GM19372 (cell line): ENCODE measurements at regions not wholly inside any gene's neighbourhood (a gene's known extent, or its start where the extent isn't known, plus 50 kb on each side); places are given as distances from the start of the nearest gene placed in this dataset.
A peak's percentile ranks its signal among the peaks of the same experiment; 100 is the strongest.

Experiments used
- ATAC-seq: cut with Tn5 transposase; IDR thresholded peaks from one replicate; pipeline ENCODE4 v1.9.1; 2021; ENCODE audit warnings: mild to moderate bottlenecking, low read depth, moderate library complexity; ENCODE audit not compliant: unreplicated experiment

- ATAC-seq, result no peak
Observed at GRCh38 chr18:34159691-34160185, 65.0 kb downstream of the NOL4 start.

- no peak for ATAC-seq
Observed at GRCh38 chr18:34158881-34159690, 65.6 kb downstream of the NOL4 start.

GRCh38 chr18:34153711-34154110, 71.0 kb downstream of the NOL4 start:
- ATAC-seq, result no peak

GRCh38 chr18:34131006-34131405, 93.7 kb downstream of the NOL4 start:
- ATAC-seq, result no peak

GRCh38 chr18:34128436-34128835, 96.3 kb downstream of the NOL4 start:
- ATAC-seq, result no peak

- ATAC-seq, result no peak
Observed at GRCh38 chr18:34126121-34126520, 98.6 kb downstream of the NOL4 start.

GRCh38 chr18:34122724-34123334, 101.9 kb downstream of the NOL4 start:
- ATAC-seq, result peak; percentile 90

GRCh38 chr18:34121200-34121721, 103.5 kb downstream of the NOL4 start:
- ATAC-seq, result no peak

- no peak for ATAC-seq
Observed at GRCh38 chr18:34120294-34120693, 104.4 kb downstream of the NOL4 start.

- ATAC-seq, result no peak
Observed at GRCh38 chr18:34117319-34117718, 107.4 kb downstream of the NOL4 start.

GRCh38 chr18:34115409-34116081, 109.2 kb downstream of the NOL4 start:
- no peak for ATAC-seq

GRCh38 chr18:34114996-34115395, 109.7 kb downstream of the NOL4 start:
- no peak for ATAC-seq

GRCh38 chr18:34108206-34108605, 116.5 kb downstream of the NOL4 start:
- ATAC-seq, result no peak

GRCh38 chr18:34098109-34098508, 126.6 kb downstream of the NOL4 start:
- no peak for ATAC-seq

GRCh38 chr18:34097312-34097711, 127.4 kb downstream of the NOL4 start:
- no peak for ATAC-seq

- ATAC-seq, result no peak
Observed at GRCh38 chr18:34094148-34094547, 130.6 kb downstream of the NOL4 start.

GRCh38 chr18:34092796-34093195, 131.9 kb downstream of the NOL4 start:
- no peak for ATAC-seq

GRCh38 chr18:34086370-34086769, 138.3 kb downstream of the NOL4 start:
- ATAC-seq, result no peak

- no peak for ATAC-seq
Observed at GRCh38 chr18:34085140-34085739, 139.5 kb downstream of the NOL4 start.

- ATAC-seq, result no peak
Observed at GRCh38 chr18:34084635-34085034, 140.1 kb downstream of the NOL4 start.
